Testis (tissue), 2 donors: ENCODE measurements at regions not wholly inside any gene's neighbourhood (a gene's known extent, or its start where the extent isn't known, plus 50 kb on each side); places are given as distances from the start of the nearest gene placed in this dataset.
A peak's percentile ranks its signal among the peaks of the same experiment; 100 is the strongest.

ENCODE experiments used
- DNase-seq: peaks from one replicate; pipeline ENCODE4 v3.0.0-alpha.2; 2019
- H3K27ac ChIP-seq, 2 donors: fragments of 200-600 bp; sonication (generic); one replicate each; pipeline ENCODE4 v1.5.1; 2019
- H3K27me3 ChIP-seq: fragments of 200-600 bp; sonication (generic); one replicate; pipeline ENCODE4 v1.5.1; 2019
- H3K36me3 ChIP-seq: fragments of 200-600 bp; sonication (generic); one replicate; pipeline ENCODE4 v1.5.1; 2017; ENCODE audit warnings: low read depth; ENCODE audit errors: missing control alignments
- H3K4me1 ChIP-seq: fragments of 200-600 bp; sonication (generic); one replicate; pipeline ENCODE4 v1.5.1; 2019
- H3K4me3 ChIP-seq, 2 donors: fragments of 200-600 bp; sonication (generic); one replicate each; pipeline ENCODE4 v1.5.1; 2017 to 2019
- H3K9me3 ChIP-seq: fragments of 200-600 bp; sonication (generic); one replicate; pipeline ENCODE4 v1.5.1; 2017
- POLR2A ChIP-seq: fragments of 450-650 bp; IDR thresholded peaks from one replicate; pipeline ENCODE4 v1.6.1; 2017; ENCODE audit warnings: antibody characterized with exemption, mild to moderate bottlenecking, moderate library complexity
- WGBS, 2 donors: methylation state at CpG; one replicate each; pipeline ENCODE4 v1.1.5; 2018; 5-methylcytosine and 5-hydroxymethylcytosine counted together
- intact Hi-C: fragments of 100-400 bp; cut with DNase I; formaldehyde crosslinking; loops from one replicate; pipeline ENCODE4 v1.15.1; 2023; ENCODE audit warnings: low total_unique reads
- TF ChIP-seq, protein P1 (sequence below), 3 experiments: fragments of 450-650 bp in 2 of 3; fragments of 200-600 bp in 1 of 3; sonication (generic) in 1 of 3; IDR thresholded peaks; one replicate each; pipeline ENCODE4 v1.5.1; 2016 to 2019; ENCODE audit warnings: antibody characterized with exemption in 3 of 3, mild to moderate bottlenecking in 2 of 3, moderate library complexity in 1 of 3

DNA sequence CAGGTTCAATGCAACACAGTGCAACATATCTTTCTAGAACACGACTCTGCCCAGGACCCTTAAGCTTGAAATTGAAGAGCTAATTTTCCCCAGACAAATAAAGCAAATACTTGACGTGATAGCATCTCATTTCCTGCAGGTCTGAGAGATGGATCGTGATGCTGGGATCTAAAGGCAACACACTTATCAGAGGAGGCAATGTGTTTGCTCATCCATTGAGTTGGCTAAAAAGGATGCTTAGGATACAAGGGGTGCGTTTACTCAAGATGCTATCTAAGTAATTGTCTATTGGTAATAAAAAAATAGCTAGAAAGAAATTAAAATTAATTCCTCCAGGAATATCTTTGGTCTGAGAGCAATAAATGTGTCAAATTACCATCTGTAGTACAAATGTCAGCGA lies 129.0 kb downstream of the SOCS6 start:
- H3K36me3 ChIP-seq, result no peaks in the 10 kb centered on the region
- no peak overlapping the region for H3K27ac ChIP-seq
- H3K4me1 ChIP-seq, result peaks cover 3% of the 10 kb centered on the region
- TF ChIP-seq, protein P1, sequence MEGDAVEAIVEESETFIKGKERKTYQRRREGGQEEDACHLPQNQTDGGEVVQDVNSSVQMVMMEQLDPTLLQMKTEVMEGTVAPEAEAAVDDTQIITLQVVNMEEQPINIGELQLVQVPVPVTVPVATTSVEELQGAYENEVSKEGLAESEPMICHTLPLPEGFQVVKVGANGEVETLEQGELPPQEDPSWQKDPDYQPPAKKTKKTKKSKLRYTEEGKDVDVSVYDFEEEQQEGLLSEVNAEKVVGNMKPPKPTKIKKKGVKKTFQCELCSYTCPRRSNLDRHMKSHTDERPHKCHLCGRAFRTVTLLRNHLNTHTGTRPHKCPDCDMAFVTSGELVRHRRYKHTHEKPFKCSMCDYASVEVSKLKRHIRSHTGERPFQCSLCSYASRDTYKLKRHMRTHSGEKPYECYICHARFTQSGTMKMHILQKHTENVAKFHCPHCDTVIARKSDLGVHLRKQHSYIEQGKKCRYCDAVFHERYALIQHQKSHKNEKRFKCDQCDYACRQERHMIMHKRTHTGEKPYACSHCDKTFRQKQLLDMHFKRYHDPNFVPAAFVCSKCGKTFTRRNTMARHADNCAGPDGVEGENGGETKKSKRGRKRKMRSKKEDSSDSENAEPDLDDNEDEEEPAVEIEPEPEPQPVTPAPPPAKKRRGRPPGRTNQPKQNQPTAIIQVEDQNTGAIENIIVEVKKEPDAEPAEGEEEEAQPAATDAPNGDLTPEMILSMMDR (IDR thresholded peaks at IDR 0.05), result no peak
- no peak for TF ChIP-seq POLR2A
- WGBS, 2 donors, result 80 to 86% methylated on average over 5 of the region's 5 CpGs
- intact Hi-C loops, result no loop called here
- no peaks in the 10 kb centered on the region for H3K9me3 ChIP-seq
- no peaks in the 10 kb centered on the region for H3K27me3 ChIP-seq
- H3K4me3 ChIP-seq, result no peak overlapping the region
- DNase-seq, result no peak

DNA sequence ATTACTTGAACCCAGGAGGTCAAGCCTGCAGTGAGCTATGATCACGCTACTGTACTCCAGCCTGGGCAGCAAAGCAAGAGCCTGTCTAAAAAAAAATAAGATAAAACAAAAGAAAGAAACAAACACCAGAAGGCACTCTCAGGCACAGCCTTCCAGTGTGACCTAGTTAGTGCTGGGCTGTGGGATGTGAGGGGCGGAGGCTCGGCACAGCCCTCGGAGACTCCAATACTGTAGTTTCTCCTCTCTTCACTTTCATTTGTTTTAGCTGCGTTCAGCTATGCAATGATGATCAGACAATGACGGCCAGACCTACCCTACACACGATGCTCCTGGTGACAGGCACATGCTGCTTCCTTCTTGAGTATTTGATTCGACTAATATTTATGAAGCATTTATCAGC lies 127.7 kb downstream of the SOCS6 start:
- H3K36me3 ChIP-seq, result no peaks in the 10 kb centered on the region
- no peaks in the 10 kb centered on the region for H3K27me3 ChIP-seq
- 63 to 66% methylated on average over 8 of the region's 8 CpGs for WGBS, 2 donors
- DNase-seq, result peak; percentile 25
- no peak overlapping the region for H3K4me3 ChIP-seq
- TF ChIP-seq, protein P1 (IDR thresholded peaks at IDR 0.05), result no peak
- TF ChIP-seq POLR2A, result no peak
- no peaks in the 10 kb centered on the region for H3K4me1 ChIP-seq
- peak overlapping the region in 1 of 2 donors; percentile 45 for H3K27ac ChIP-seq
- intact Hi-C loops, result no loop called here
- no peaks in the 10 kb centered on the region for H3K9me3 ChIP-seq

DNA sequence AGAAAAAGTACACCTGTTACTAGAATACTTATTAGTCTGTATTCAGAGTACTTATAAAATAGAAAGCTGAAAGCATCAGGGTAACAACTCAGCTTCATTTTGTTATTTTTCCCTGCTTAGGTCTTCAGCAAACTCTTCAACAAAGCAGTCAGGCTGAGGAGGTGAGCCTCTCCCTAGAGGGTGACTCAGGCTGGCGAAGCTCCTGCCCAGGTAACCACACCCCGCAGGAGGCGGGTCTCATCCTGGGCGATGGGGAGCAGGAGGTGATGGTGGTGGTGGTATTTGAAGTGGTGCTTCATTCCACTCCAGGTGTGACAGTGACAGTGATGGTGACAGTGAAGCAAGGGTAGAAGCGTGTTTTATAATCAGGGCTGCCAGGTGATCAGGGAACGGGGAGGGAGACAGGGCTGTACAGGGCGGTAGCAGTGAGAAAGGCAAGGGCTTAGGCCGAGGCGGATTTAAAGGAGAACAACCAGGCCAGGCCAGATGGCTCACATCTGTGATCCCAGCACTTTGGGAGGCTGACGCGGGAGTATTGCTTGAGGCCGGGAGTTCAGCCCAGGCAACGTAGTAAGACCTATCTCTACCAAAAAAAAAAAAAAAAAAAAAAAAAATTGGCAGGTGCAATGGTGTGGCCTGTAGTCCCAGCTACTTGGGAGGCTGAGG lies 127.1 kb downstream of the SOCS6 start:
- intact Hi-C loops, result no loop called here
- Histone ChIP-seq H3K27ac (peak overlapping the region in 1 of 2 donors; percentile 45), H3K4me1 (no peaks in the 10 kb centered on the region), H3K4me3 (no peak overlapping the region), H3K9me3 (no peaks in the 10 kb centered on the region), H3K36me3 (no peaks in the 10 kb centered on the region), H3K27me3 (no peaks in the 10 kb centered on the region)
- DNase-seq, result no peak
- no peak for TF ChIP-seq POLR2A
- TF ChIP-seq, protein P1 (IDR thresholded peaks at IDR 0.05), result no peak
- 67 to 79% methylated on average over 13 of the region's 13 CpGs for WGBS, 2 donors

GRCh38 chr18:70414315-70414900 lies 125.6 kb downstream of the SOCS6 start:
- H3K36me3 ChIP-seq, result no peaks in the 10 kb centered on the region
- H3K27me3 ChIP-seq, result no peaks in the 10 kb centered on the region
- H3K4me3 ChIP-seq, result no peak overlapping the region
- WGBS, 2 donors, result 63 to 64% methylated on average over 6 of the region's 6 CpGs
- H3K9me3 ChIP-seq, result no peaks in the 10 kb centered on the region
- H3K4me1 ChIP-seq, result no peaks in the 10 kb centered on the region
- TF ChIP-seq, protein P1 (IDR thresholded peaks at IDR 0.05), result no peak
- TF ChIP-seq POLR2A, result no peak
- intact Hi-C loops, result no loop called here
- no peak for DNase-seq
- peak overlapping the region in 1 of 2 donors; percentile 28 for H3K27ac ChIP-seq

- no peak overlapping the region for H3K4me3 ChIP-seq
- 79 to 96% methylated on average over 3 of the region's 3 CpGs for WGBS, 2 donors
- H3K27me3 ChIP-seq, result no peaks in the 10 kb centered on the region
Observed at GRCh38 chr18:70413455-70413854, 124.6 kb downstream of the SOCS6 start.

More at GRCh38 chr18:70413455-70413854, 124.6 kb downstream of the SOCS6 start:
- H3K9me3 ChIP-seq, result no peaks in the 10 kb centered on the region
- intact Hi-C loops, result no loop called here
- TF ChIP-seq POLR2A, result no peak
- TF ChIP-seq, protein P1 (IDR thresholded peaks at IDR 0.05), result no peak
- DNase-seq, result no peak
- no peaks in the 10 kb centered on the region for H3K36me3 ChIP-seq
- peak overlapping the region in 1 of 2 donors; percentile 28 for H3K27ac ChIP-seq
- no peaks in the 10 kb centered on the region for H3K4me1 ChIP-seq
